ENCODE measurements at regions not wholly inside any gene's neighbourhood (a gene's known extent, or its start where the extent isn't known, plus 50 kb on each side); places are given as distances from the start of the nearest gene placed in this dataset.

- H3K4me3 Mint-ChIP-seq (ENCODE audit: unreplicated experiment) = no peak overlapping the region
- H3K4me1 Mint-ChIP-seq (ENCODE audit: low read depth) = no peaks in the 10 kb centered on the region
- peaks cover 6% of the 10 kb centered on the region for H3K9me3 Mint-ChIP-seq (ENCODE audit: low read depth)
Observed at GRCh38 chr10:104546756-104547155, 94.3 kb upstream of the SORCS3 start.

GRCh38 chr10:104548090-104548489 lies 93.0 kb upstream of the SORCS3 start:
- H3K4me3 Mint-ChIP-seq (ENCODE audit: unreplicated experiment) = no peak overlapping the region
- H3K36me3 Mint-ChIP-seq (ENCODE audit: low read depth) = no peaks in the 10 kb centered on the region
- no peaks in the 10 kb centered on the region for H3K27me3 Mint-ChIP-seq (ENCODE audit: low read depth)
- H3K27ac Mint-ChIP-seq (ENCODE audit: unreplicated experiment) = no peak overlapping the region
- peaks cover 6% of the 10 kb centered on the region for H3K9me3 Mint-ChIP-seq (ENCODE audit: low read depth)
- no peaks in the 10 kb centered on the region for H3K4me1 Mint-ChIP-seq (ENCODE audit: low read depth)
- DNase-seq (ENCODE audit: low spot score) = no peak
- no peak for TF ChIP-seq CTCF (IDR thresholded peaks at IDR 0.05)

More at GRCh38 chr10:104546756-104547155, 94.3 kb upstream of the SORCS3 start:
- Mint-ChIP-seq H3K27me3 (ENCODE audit: low read depth) (no peaks in the 10 kb centered on the region), H3K27ac (ENCODE audit: unreplicated experiment) (no peak overlapping the region), H3K36me3 (ENCODE audit: low read depth) (no peaks in the 10 kb centered on the region)
- DNase-seq (ENCODE audit: low spot score) = no peak
- TF ChIP-seq CTCF (IDR thresholded peaks at IDR 0.05) = no peak

GRCh38 chr10:104556831-104557230 lies 84.3 kb upstream of the SORCS3 start:
- no peak for DNase-seq (ENCODE audit: low spot score)
- no peak overlapping the region for H3K4me3 Mint-ChIP-seq (ENCODE audit: unreplicated experiment)
- H3K36me3 Mint-ChIP-seq (ENCODE audit: low read depth) = no peaks in the 10 kb centered on the region
- H3K9me3 Mint-ChIP-seq (ENCODE audit: low read depth) = no peaks in the 10 kb centered on the region
- H3K27ac Mint-ChIP-seq (ENCODE audit: unreplicated experiment) = no peak overlapping the region
- H3K27me3 Mint-ChIP-seq (ENCODE audit: low read depth) = peaks cover 2% of the 10 kb centered on the region
- H3K4me1 Mint-ChIP-seq (ENCODE audit: low read depth) = no peaks in the 10 kb centered on the region
- TF ChIP-seq CTCF (IDR thresholded peaks at IDR 0.05) = no peak

DNA sequence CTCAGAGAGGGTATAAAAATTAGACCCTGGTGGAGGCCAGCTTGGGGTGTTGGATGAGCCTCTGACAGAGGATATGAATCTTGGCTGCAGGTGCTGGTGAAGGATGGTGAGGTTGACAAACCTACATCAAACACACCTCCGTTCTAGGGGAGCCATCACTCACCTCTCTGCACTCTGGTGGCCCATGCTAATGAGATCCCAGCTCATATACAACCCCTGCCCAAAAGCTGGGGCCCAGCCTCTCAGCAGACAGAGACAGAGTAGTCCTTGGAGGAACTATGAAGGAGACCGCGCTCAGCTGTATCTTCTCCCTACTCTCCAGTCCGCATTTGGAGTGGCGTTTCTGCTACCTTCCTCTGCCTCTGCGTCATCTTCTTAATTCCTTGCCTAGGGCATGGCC lies 83.1 kb upstream of the SORCS3 start:
- no peak for DNase-seq (ENCODE audit: low spot score)
- Mint-ChIP-seq H3K9me3 (ENCODE audit: low read depth) (no peaks in the 10 kb centered on the region), H3K4me3 (ENCODE audit: unreplicated experiment) (no peak overlapping the region), H3K27me3 (ENCODE audit: low read depth) (peaks cover 3% of the 10 kb centered on the region), H3K27ac (ENCODE audit: unreplicated experiment) (no peak overlapping the region), H3K36me3 (ENCODE audit: low read depth) (no peaks in the 10 kb centered on the region), H3K4me1 (ENCODE audit: low read depth) (no peaks in the 10 kb centered on the region)
- TF ChIP-seq CTCF (IDR thresholded peaks at IDR 0.05) = no peak

- no peak for DNase-seq (ENCODE audit: low spot score)
- H3K36me3 Mint-ChIP-seq (ENCODE audit: low read depth) = no peaks in the 10 kb centered on the region
- H3K27ac Mint-ChIP-seq (ENCODE audit: unreplicated experiment) = no peak overlapping the region
- no peak overlapping the region for H3K4me3 Mint-ChIP-seq (ENCODE audit: unreplicated experiment)
- no peaks in the 10 kb centered on the region for H3K9me3 Mint-ChIP-seq (ENCODE audit: low read depth)
- no peaks in the 10 kb centered on the region for H3K4me1 Mint-ChIP-seq (ENCODE audit: low read depth)
- H3K27me3 Mint-ChIP-seq (ENCODE audit: low read depth) = peaks cover 5% of the 10 kb centered on the region
- no peak for TF ChIP-seq CTCF (IDR thresholded peaks at IDR 0.05)
Observed at GRCh38 chr10:104559935-104560334, 81.2 kb upstream of the SORCS3 start.

Measured in chondrocyte (in vitro differentiated cells).